ENCODE measurements at regions not wholly inside any gene's neighbourhood (a gene's known extent, or its start where the extent isn't known, plus 50 kb on each side); places are given as distances from the start of the nearest gene placed in this dataset.

GRCh38 chrX:115462406-115462805, 98.6 kb upstream of the PLS3 start:
- intact Hi-C loops (cut with DNase I), result no loop called here

GRCh38 chrX:115467961-115468360, 93.0 kb upstream of the PLS3 start:
- ATAC-seq (no peak), DNase-seq (no peak)
- intact Hi-C loops (cut with DNase I), result no loop called here

More at GRCh38 chrX:115462406-115462805, 98.6 kb upstream of the PLS3 start:
- peak in 1 of 2 donors; percentile 64 for ATAC-seq
- DNase-seq, result no peak

- DNase-seq, result no peak
- ATAC-seq, result no peak
- intact Hi-C loops (cut with DNase I), result no loop called here
These were observed 88.8 kb upstream of the PLS3 start for GRCh38 chrX:115472131-115472530.

GRCh38 chrX:115486510-115486909, 74.5 kb upstream of the PLS3 start:
- intact Hi-C loops (cut with DNase I), result no loop called here
- ATAC-seq (no peak), DNase-seq (no peak)

GRCh38 chrX:115487608-115488007, 73.4 kb upstream of the PLS3 start:
- DNase-seq (no peak), ATAC-seq (no peak)
- intact Hi-C loops (cut with DNase I), result no loop called here

- DNase-seq (no peak), ATAC-seq (no peak)
- intact Hi-C loops (cut with DNase I), result no loop called here
These were observed 70.2 kb upstream of the PLS3 start for GRCh38 chrX:115490814-115491213.

GRCh38 chrX:115491766-115492165, 69.2 kb upstream of the PLS3 start:
- intact Hi-C loops (cut with DNase I), result no loop called here
- no peak for ATAC-seq
- no peak for DNase-seq

- intact Hi-C loops (cut with DNase I), result no loop called here
- DNase-seq (no peak), ATAC-seq (no peak)
These were observed 68.0 kb upstream of the PLS3 start for GRCh38 chrX:115493015-115493414.

GRCh38 chrX:115494161-115494560, 66.8 kb upstream of the PLS3 start:
- ATAC-seq, result no peak
- DNase-seq, result no peak
- intact Hi-C loops (cut with DNase I), result no loop called here

GRCh38 chrX:115499112-115499805, 61.7 kb upstream of the PLS3 start:
- ATAC-seq (peak; percentile 25 to 30), DNase-seq (no peak)
- intact Hi-C loops (cut with DNase I), result no loop called here

GRCh38 chrX:115503099-115503498, 57.9 kb upstream of the PLS3 start:
- DNase-seq (no peak), ATAC-seq (no peak)
- intact Hi-C loops (cut with DNase I), result no loop called here

- ATAC-seq, result no peak
- DNase-seq, result no peak
- intact Hi-C loops (cut with DNase I), result no loop called here
These were observed 56.8 kb upstream of the PLS3 start for GRCh38 chrX:115504167-115504566.
